GM12874 (cell line): ENCODE measurements at regions not wholly inside any gene's neighbourhood (a gene's known extent, or its start where the extent isn't known, plus 50 kb on each side); places are given as distances from the start of the nearest gene placed in this dataset.

Experiments used
- TF ChIP-seq, protein P1 (sequence below): IDR thresholded peaks from 2 replicates; pipeline ENCODE4 v1.5.1; 2011; ENCODE audit warnings: low read depth, mild to moderate bottlenecking, control low read depth, low read length, moderate library complexity; ENCODE audit not compliant: insufficient read depth

DNA sequence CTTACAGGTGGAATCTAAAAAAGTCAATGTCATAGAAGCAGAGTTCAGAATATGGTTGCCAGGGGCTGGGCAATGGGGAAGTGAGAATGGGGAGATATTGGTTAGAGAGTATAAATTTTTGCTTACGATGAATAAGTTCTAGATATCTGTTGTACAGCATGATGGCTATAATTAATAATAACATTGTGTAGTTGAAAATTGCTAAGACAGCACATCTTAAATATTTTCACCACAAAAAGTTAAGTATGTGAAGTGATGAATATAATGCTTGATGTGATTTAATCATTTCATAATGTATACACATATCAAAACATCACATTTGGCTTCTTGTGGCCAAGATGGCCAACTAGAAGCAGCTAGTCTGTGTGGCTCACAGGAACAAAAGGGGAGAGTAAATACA lies 425.9 kb upstream of the ACO1 start:
- TF ChIP-seq, protein P1, sequence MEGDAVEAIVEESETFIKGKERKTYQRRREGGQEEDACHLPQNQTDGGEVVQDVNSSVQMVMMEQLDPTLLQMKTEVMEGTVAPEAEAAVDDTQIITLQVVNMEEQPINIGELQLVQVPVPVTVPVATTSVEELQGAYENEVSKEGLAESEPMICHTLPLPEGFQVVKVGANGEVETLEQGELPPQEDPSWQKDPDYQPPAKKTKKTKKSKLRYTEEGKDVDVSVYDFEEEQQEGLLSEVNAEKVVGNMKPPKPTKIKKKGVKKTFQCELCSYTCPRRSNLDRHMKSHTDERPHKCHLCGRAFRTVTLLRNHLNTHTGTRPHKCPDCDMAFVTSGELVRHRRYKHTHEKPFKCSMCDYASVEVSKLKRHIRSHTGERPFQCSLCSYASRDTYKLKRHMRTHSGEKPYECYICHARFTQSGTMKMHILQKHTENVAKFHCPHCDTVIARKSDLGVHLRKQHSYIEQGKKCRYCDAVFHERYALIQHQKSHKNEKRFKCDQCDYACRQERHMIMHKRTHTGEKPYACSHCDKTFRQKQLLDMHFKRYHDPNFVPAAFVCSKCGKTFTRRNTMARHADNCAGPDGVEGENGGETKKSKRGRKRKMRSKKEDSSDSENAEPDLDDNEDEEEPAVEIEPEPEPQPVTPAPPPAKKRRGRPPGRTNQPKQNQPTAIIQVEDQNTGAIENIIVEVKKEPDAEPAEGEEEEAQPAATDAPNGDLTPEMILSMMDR: no peak

DNA sequence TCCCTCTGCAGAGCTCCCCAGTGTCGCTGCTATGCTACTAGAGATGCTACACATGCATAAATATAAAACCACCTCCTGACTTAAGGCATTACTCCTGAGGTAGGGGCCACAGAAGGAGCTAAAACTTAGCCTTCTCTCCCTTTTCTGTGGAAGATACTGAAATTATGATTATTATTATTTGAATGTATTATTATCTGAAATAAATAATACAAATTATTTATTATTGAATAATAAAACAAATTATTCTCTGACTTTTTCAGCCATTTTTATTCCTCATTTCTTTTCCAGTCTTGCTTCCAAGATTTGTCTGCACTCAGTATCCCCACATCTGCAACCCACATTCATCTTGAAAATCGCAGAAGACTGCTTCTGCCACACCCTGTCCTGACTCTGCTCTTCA lies 414.9 kb upstream of the ACO1 start:
- TF ChIP-seq, protein P1: no peak

DNA sequence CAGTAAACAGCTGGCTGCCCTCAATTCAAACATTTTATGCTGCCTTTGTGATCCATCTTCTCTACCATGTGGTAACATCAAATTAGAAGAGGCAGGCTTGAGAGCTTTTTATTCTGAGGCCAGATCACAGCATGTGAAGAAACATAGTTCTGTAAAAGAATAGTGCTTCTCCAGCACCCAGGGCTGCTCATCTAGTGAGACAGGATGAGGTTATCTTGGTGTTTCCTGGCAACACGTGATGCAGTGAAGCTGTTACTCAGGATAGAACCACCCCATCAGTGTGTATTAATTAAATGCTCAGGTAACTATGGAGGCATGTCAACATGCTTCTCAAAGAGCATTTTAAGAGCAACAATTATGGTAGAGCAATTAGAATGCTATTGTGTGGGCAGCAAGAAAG lies 400.5 kb upstream of the ACO1 start:
- TF ChIP-seq, protein P1: no peak

DNA sequence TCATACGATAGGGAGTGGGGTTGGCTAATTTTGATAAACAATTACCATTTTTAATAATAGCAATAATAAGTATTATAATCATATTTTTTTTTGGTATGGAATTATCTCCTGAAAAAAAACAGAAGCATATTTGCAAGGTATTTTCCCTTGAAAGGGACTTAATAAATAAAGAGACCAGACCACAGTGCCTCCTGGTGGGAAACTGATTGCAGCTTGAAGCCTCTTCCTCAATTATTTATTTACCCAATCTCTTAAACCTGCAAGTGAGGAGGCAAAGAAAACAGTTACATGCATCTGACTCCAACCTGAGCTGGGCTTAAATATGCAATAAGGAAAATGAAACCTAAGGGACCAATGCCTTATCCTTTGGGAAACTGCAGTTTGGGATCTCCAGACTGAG lies 388.1 kb upstream of the ACO1 start:
- TF ChIP-seq, protein P1: no peak

DNA sequence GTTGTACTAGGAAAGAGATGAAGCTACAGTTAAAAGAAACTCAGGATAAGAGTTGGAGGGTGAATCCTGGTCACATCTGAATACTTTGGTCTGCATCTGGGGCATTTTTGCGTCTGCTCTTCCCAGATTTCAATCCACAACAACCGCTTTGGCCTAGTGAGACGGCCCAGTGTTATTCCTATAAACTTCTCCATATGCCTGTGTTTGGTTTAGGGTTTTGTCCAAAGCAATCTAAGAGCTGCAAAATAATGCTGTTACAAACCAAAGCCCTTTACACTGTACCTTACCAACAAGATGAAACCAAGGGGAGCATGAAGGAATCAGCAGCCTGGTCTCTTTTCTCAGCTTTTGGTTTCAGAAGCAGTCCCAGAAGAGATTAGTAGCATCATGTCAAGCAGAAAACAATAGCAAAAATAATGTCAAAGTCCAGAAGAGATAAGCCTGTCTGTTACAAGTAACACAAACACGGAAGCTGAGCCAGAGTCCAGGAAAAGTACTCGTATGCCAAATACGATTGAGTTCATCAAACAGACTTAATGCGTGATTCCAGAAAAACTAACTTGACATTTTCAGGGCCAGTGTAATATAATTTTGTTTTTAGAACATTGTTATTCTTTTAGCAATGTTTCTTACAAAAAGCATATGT lies 379.9 kb upstream of the ACO1 start:
- TF ChIP-seq, protein P1: no peak

DNA sequence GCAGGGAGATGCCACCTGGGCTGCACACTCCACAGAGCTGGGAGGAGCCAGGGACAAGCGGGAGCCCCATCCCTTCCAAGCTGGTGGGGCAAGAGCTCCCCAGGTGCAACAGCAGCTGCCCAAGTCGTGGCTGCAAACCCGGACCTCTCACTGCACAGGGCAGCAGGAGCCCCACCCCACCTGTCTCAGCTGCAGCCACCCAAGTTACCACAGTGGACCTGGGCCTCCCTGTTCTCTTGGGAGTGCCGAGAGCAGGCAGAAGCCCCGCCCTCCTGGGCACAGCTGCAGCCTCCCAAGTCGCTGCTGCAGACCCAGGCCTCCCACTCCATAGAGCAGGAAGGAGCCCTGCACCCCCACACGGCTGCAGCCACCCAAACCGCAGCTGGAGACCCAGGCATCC lies 374.1 kb upstream of the ACO1 start:
- TF ChIP-seq, protein P1: no peak

DNA sequence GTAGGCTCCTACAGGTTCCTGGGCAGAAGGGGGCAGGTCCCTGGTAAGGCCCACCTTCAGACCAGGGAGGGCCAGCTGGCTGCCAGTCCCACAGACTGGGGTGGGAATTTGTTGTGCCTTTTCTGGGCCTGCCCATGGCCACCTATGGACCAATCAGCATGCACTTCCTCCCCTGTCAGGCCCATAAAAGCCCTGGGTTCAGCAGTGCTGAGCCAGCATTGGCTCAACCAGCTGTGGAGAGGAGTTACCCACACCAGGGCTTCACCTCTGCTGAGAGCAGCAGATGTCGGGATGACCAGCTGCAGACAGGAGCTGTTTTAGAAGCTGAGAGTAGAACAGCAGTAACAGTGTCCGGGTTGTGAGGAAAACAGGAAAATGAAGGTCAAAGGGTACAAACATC lies 373.4 kb upstream of the ACO1 start:
- TF ChIP-seq, protein P1: no peak

DNA sequence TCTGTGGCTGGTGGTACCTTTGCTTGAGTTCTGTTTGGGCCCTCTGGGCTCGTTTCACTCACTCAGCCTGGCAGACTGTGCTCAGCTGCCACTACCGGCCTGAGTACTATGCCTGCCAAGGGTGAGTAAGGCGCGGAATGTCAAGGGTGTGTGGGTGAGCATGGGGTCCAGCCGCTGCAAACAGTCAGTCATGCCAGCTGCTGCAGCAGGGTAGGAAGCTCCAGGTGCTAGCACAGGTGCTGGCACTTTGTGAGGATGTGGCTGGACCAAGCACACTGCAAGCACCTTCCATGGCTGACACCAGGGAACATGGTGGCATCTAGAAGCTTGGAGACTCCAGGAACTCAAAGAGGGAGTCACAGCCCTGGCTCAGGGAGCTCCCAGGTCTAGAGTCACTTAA lies 368.6 kb upstream of the ACO1 start:
- TF ChIP-seq, protein P1: no peak
